ENCODE measurements at regions not wholly inside any gene's neighbourhood (a gene's known extent, or its start where the extent isn't known, plus 50 kb on each side); places are given as distances from the start of the nearest gene placed in this dataset.

- no peak for TF ChIP-seq NR2C2 (CRISPR knock-in tag; IDR thresholded peaks at IDR 0.05)
- no peak for TF ChIP-seq ZNF396 (CRISPR knock-in tag; IDR thresholded peaks at IDR 0.05; ENCODE audit: borderline replicate concordance)
These were observed 199.0 kb downstream of the DLL1 start for GRCh38 chr6:170091639-170092579.

Measured in WTC11 (cell line).